ENCODE measurements at regions not wholly inside any gene's neighbourhood (a gene's known extent, or its start where the extent isn't known, plus 50 kb on each side); places are given as distances from the start of the nearest gene placed in this dataset.

DNA sequence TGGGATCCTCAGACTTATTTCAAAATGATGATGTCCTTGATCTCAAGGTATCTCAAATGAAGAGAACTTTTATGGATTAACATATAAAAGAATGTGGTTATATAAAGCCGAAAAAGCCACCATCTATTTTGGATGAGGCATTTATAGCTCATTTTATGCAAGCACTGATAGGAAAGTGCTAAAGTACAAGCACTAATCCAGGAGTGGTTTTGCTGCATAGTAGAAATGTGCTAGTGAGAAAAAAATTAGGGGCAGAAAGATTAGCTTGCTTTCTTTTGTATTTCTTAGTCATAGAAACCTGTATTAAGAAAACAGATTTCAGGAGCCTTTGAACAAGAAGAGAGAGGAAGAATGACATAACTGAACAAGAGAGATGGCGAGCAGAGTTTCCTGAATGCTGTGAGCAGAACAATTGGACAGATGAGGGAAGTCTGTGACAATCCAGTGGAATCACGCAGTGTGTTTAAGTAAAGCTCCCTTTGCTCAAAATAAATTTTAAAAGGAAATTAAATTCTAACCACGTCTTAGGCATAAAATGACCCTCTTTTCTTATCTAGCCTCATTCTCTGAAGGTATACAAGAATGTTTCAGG, 238.2 kb upstream of the NOVA1 start:
- TF ChIP-seq, protein P1, sequence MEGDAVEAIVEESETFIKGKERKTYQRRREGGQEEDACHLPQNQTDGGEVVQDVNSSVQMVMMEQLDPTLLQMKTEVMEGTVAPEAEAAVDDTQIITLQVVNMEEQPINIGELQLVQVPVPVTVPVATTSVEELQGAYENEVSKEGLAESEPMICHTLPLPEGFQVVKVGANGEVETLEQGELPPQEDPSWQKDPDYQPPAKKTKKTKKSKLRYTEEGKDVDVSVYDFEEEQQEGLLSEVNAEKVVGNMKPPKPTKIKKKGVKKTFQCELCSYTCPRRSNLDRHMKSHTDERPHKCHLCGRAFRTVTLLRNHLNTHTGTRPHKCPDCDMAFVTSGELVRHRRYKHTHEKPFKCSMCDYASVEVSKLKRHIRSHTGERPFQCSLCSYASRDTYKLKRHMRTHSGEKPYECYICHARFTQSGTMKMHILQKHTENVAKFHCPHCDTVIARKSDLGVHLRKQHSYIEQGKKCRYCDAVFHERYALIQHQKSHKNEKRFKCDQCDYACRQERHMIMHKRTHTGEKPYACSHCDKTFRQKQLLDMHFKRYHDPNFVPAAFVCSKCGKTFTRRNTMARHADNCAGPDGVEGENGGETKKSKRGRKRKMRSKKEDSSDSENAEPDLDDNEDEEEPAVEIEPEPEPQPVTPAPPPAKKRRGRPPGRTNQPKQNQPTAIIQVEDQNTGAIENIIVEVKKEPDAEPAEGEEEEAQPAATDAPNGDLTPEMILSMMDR (IDR thresholded peaks at IDR 0.05; ENCODE audit: low read depth, low read length): no peak
- H3K4me3 ChIP-seq (ENCODE audit: low read depth, low read length): no peak overlapping the region

DNA sequence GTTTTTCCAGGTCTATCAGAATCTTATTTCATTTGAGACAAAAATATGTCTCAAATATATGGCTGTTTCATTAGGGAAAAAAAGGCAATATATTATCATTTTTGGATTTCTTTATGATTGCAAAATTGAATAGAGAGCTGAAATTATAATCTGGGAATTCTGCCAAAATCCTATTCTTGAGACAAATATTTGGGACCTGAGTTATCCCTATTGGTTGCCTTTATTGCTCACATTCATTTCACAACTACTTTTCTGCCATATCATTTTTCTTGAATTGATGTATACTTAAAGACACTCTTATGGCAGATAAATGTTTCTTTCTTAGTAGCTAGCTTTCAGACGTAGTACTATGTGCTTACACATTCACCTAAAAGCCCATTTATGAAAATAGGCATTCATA, 241.6 kb upstream of the NOVA1 start:
- TF ChIP-seq, protein P1 (IDR thresholded peaks at IDR 0.05; ENCODE audit: low read depth, low read length): no peak
- no peak overlapping the region for H3K4me3 ChIP-seq (ENCODE audit: low read depth, low read length)

DNA sequence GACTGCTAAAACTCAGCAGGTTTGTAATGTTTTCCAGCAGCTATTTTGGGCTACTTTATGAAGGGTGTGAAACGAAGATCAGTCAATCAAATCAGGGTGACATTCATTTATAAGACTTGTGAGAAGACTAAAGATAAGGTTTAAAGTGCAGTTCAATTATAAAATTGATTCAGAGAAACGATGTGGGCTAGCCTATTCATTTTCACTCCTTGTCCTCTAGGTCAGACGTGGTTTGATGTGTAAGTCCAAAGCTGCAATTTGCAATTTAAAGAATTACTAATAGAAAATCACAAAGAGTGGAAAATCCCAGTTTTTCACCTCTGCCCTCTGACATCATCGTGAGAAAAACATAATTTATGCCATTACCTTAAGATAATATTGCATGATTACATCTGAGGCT, 243.5 kb upstream of the NOVA1 start:
- TF ChIP-seq, protein P1 (IDR thresholded peaks at IDR 0.05; ENCODE audit: low read depth, low read length): no peak
- H3K4me3 ChIP-seq (ENCODE audit: low read depth, low read length): no peak overlapping the region

DNA sequence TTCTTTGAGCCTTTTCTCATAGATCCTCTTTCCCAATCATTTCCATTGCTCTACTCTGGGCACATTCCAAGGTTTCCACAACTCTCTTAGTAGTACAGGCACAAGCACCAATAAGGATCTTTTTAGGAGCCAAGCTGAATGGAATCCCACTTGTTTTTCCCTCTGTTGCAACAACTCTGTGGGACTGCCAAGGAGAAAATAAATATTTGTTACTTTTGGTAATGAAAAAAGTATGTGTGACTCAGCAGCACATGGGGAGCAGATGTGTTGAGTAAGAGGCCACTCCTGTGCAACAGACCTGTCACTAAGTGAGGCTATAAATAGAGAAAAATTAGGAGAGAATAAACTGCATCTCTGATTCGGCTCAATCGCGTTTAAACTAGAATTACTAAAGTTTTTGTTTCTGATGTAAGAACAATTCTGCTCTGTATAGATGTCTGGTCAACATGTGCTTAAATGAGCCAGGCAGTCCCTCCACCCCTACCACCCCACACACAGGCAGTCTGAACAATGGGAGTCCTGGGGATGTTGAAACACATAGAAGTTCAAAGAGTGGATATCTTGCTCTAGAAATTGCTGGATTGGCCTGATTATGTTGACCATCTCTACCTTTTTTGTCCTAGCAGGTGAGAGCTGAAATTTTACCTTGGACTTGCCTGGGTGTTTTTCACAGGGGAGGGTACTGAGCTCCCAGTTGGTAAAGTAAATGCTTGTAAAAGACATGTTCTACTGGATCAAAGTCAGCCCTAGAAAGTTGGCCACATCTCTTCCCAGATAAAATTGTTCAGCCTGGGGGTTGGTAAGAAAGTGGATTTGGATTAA, 244.3 kb upstream of the NOVA1 start:
- TF ChIP-seq, protein P1 (IDR thresholded peaks at IDR 0.05; ENCODE audit: low read depth, low read length): no peak
- no peak overlapping the region for H3K4me3 ChIP-seq (ENCODE audit: low read depth, low read length)

DNA sequence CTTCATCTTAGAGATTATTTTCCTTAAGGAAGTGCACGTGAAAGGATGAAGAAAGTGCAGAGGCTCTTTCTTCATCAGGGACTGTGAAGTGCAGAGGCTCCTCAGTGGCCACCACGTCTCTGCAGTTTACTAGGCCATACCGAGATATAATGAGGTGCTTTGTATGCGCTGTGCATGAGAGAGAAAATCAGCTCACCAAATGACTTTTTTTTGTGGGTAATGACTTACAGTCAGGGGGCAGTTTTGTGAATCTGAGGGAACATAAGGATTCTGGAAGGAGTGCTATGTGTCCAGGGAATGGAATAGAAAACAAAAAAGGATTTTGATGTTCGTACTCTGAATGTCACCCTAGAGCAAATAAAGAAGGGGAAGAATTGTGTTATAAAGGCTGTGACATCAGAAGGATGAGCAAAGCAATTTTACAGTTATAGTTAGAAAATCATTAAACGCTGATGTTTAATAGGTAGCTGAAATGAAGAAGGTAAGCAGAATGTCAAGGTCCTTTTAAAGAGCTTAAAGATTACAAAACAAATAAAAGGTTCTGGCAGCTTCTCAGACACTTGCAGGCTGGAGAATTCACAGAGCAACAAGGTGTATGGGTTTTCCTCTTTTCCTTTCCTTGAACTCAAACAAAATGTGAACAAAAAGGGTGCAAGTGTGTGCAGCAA, 247.5 kb upstream of the NOVA1 start:
- TF ChIP-seq, protein P1 (IDR thresholded peaks at IDR 0.05; ENCODE audit: low read depth, low read length): no peak
- H3K4me3 ChIP-seq (ENCODE audit: low read depth, low read length): no peak overlapping the region

DNA sequence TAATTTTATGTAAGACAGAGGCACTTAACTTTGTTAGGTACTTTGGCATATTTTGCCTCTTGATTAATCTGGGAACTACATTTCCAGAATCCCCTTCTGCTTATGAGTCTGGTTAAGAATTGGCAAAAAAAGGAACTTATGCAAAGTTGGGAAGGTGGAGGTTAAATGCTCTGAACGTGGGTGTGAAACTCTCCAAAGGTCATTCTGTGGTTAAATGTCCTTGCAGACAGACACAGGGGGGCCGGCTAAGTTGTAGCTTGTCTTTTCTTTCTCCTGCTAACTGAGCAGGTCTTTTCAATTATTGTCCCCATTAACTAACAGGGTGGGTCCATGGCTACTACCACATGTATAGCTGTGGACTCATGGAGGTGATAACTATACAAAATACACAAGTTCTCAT, 248.6 kb upstream of the NOVA1 start:
- no peak overlapping the region for H3K4me3 ChIP-seq (ENCODE audit: low read depth, low read length)
- TF ChIP-seq, protein P1 (IDR thresholded peaks at IDR 0.05; ENCODE audit: low read depth, low read length): no peak

DNA sequence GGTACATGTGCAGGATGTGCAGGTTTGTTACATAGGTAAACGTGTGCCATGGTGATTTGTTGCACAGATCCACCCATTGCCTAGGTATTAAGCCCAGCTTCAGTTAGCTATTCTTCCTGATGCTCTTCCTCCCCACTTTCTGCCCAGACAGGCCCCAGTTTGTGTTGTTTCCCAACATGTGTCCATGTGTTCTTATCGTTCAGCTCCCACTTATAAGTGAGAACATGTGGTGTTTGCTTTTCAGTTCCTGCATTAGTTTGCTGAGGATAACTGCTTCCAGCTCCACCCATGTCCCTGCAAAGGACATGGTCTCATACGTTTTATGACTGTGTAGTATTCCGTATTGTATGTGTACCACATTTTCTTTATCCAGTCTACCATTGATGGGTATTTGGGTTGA, 251.7 kb upstream of the NOVA1 start:
- TF ChIP-seq, protein P1 (IDR thresholded peaks at IDR 0.05; ENCODE audit: low read depth, low read length): no peak
- no peak overlapping the region for H3K4me3 ChIP-seq (ENCODE audit: low read depth, low read length)
